GM12865 (cell line): ENCODE measurements at regions not wholly inside any gene's neighbourhood (a gene's known extent, or its start where the extent isn't known, plus 50 kb on each side); places are given as distances from the start of the nearest gene placed in this dataset.

ENCODE experiments used
- DNase-seq: peaks from one replicate; pipeline ENCODE4 v3.0.0; 2010; ENCODE audit warnings: low read depth
- H3K4me3 ChIP-seq: 2 replicates; pipeline ENCODE4 v1.5.1; 2011; ENCODE audit warnings: mild to moderate bottlenecking, low read depth, low read length, control low read depth
- CTCF ChIP-seq: IDR thresholded peaks from 2 replicates; pipeline ENCODE4 v1.5.1; 2011; ENCODE audit warnings: low read length, control low read depth, low read depth, inconsistent platforms; ENCODE audit not compliant: insufficient read depth; ENCODE audit errors: missing control alignments

GRCh38 chr4:177237291-177237690 lies 72.4 kb upstream of the NEIL3 start:
- TF ChIP-seq CTCF: no peak
- no peak for DNase-seq
- H3K4me3 ChIP-seq: no peak overlapping the region

- DNase-seq: no peak
- no peak for TF ChIP-seq CTCF
- no peak overlapping the region for H3K4me3 ChIP-seq
Measured at GRCh38 chr4:177239477-177239876, 70.2 kb upstream of the NEIL3 start.

- no peak for TF ChIP-seq CTCF
- no peak overlapping the region for H3K4me3 ChIP-seq
- no peak for DNase-seq
Measured at GRCh38 chr4:177239878-177240277, 69.8 kb upstream of the NEIL3 start.

GRCh38 chr4:177242651-177243286 lies 66.9 kb upstream of the NEIL3 start:
- TF ChIP-seq CTCF: no peak
- H3K4me3 ChIP-seq: no peak overlapping the region
- no peak for DNase-seq

GRCh38 chr4:177246641-177247584 lies 62.8 kb upstream of the NEIL3 start:
- TF ChIP-seq CTCF: no peak
- no peak for DNase-seq
- no peak overlapping the region for H3K4me3 ChIP-seq

GRCh38 chr4:177250056-177250696 lies 59.5 kb upstream of the NEIL3 start:
- peak; percentile 60 for DNase-seq
- H3K4me3 ChIP-seq: no peak overlapping the region
- TF ChIP-seq CTCF: peak; percentile 92
